ENCODE measurements at regions not wholly inside any gene's neighbourhood (a gene's known extent, or its start where the extent isn't known, plus 50 kb on each side); places are given as distances from the start of the nearest gene placed in this dataset.

GRCh38 chr7:157079116-157079515 lies 59.6 kb upstream of the UBE3C start:
- H3K9me3 ChIP-seq (ENCODE audit: control insufficient read depth, insufficient read depth, low read depth, low read length), result no peaks in the 10 kb centered on the region
- ChIA-PET POLR2A (interaction anchor here (0.7 kb wide), 1 partner anchor 1402 kb away, joined by 3 read pairs; no protein-coding TSS in a partner anchor), CTCF (no interaction called here)
- no peak for ATAC-seq
- BruUV-seq (replicated peaks), result no TSS peak
- intact Hi-C loops (cut with micrococcal nuclease; ENCODE audit: unreplicated experiment), result no loop called here
- H3K27me3 ChIP-seq (ENCODE audit: control insufficient read depth, insufficient read depth, low read length), result no peaks in the 10 kb centered on the region
- no peak overlapping the region for H3K4me3 ChIP-seq (ENCODE audit: low read depth in 2 of 2, low read length in 2 of 2)
- TF ChIP-seq, protein P1, sequence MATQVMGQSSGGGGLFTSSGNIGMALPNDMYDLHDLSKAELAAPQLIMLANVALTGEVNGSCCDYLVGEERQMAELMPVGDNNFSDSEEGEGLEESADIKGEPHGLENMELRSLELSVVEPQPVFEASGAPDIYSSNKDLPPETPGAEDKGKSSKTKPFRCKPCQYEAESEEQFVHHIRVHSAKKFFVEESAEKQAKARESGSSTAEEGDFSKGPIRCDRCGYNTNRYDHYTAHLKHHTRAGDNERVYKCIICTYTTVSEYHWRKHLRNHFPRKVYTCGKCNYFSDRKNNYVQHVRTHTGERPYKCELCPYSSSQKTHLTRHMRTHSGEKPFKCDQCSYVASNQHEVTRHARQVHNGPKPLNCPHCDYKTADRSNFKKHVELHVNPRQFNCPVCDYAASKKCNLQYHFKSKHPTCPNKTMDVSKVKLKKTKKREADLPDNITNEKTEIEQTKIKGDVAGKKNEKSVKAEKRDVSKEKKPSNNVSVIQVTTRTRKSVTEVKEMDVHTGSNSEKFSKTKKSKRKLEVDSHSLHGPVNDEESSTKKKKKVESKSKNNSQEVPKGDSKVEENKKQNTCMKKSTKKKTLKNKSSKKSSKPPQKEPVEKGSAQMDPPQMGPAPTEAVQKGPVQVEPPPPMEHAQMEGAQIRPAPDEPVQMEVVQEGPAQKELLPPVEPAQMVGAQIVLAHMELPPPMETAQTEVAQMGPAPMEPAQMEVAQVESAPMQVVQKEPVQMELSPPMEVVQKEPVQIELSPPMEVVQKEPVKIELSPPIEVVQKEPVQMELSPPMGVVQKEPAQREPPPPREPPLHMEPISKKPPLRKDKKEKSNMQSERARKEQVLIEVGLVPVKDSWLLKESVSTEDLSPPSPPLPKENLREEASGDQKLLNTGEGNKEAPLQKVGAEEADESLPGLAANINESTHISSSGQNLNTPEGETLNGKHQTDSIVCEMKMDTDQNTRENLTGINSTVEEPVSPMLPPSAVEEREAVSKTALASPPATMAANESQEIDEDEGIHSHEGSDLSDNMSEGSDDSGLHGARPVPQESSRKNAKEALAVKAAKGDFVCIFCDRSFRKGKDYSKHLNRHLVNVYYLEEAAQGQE (IDR thresholded peaks at IDR 0.05; ENCODE audit: insufficient read depth in 1 of 2, low read depth in 2 of 2, low read length in 1 of 2), result no peak
- TF ChIP-seq POLR2AphosphoS5 (IDR thresholded peaks at IDR 0.05; ENCODE audit: low read depth, low read length) (no peak), TCF7L2 (IDR thresholded peaks at IDR 0.05; ENCODE audit: low read depth, low read length) (no peak), SIN3A (IDR thresholded peaks at IDR 0.05; ENCODE audit: borderline replicate concordance, insufficient read depth, low read depth, low read length) (no peak)
- TF ChIP-seq, protein P2, sequence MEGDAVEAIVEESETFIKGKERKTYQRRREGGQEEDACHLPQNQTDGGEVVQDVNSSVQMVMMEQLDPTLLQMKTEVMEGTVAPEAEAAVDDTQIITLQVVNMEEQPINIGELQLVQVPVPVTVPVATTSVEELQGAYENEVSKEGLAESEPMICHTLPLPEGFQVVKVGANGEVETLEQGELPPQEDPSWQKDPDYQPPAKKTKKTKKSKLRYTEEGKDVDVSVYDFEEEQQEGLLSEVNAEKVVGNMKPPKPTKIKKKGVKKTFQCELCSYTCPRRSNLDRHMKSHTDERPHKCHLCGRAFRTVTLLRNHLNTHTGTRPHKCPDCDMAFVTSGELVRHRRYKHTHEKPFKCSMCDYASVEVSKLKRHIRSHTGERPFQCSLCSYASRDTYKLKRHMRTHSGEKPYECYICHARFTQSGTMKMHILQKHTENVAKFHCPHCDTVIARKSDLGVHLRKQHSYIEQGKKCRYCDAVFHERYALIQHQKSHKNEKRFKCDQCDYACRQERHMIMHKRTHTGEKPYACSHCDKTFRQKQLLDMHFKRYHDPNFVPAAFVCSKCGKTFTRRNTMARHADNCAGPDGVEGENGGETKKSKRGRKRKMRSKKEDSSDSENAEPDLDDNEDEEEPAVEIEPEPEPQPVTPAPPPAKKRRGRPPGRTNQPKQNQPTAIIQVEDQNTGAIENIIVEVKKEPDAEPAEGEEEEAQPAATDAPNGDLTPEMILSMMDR (IDR thresholded peaks at IDR 0.05), result no peak
- no peak for DNase-seq (ENCODE audit: low read depth, low spot score)
- no peaks in the 10 kb centered on the region; the same call in 1 of the 2 replicates for H3K4me1 ChIP-seq (ENCODE audit: control insufficient read depth, insufficient read depth, low read length)
- in situ Hi-C loops (cut with HindIII; ENCODE audit: low pct_unique_long_range_greater_than_20kb, low sequenced_read_pairs), result no loop called here
- H3K27ac ChIP-seq (ENCODE audit: low read length), result no peak overlapping the region
- no peaks in the 10 kb centered on the region for H3K36me3 ChIP-seq (ENCODE audit: control insufficient read depth, insufficient read depth, low read length)

GRCh38 chr7:157080111-157080730 lies 58.5 kb upstream of the UBE3C start:
- intact Hi-C loops (cut with micrococcal nuclease; ENCODE audit: unreplicated experiment), result no loop called here
- TF ChIP-seq POLR2AphosphoS5 (IDR thresholded peaks at IDR 0.05; ENCODE audit: low read depth, low read length) (no peak), TCF7L2 (IDR thresholded peaks at IDR 0.05; ENCODE audit: low read depth, low read length) (no peak), SIN3A (IDR thresholded peaks at IDR 0.05; ENCODE audit: borderline replicate concordance, insufficient read depth, low read depth, low read length) (no peak)
- TF ChIP-seq, protein P1 (IDR thresholded peaks at IDR 0.05; ENCODE audit: insufficient read depth in 1 of 2, low read depth in 2 of 2, low read length in 1 of 2), result no peak
- TF ChIP-seq, protein P2 (IDR thresholded peaks at IDR 0.05), result no peak
- Histone ChIP-seq H3K4me1 (ENCODE audit: control insufficient read depth, insufficient read depth, low read length) (no peaks in the 10 kb centered on the region), H3K4me3 (ENCODE audit: low read depth in 2 of 2, low read length in 2 of 2) (no peak overlapping the region), H3K36me3 (ENCODE audit: control insufficient read depth, insufficient read depth, low read length) (no peaks in the 10 kb centered on the region), H3K27me3 (ENCODE audit: control insufficient read depth, insufficient read depth, low read length) (no peaks in the 10 kb centered on the region), H3K27ac (ENCODE audit: low read length) (no peak overlapping the region), H3K9me3 (ENCODE audit: control insufficient read depth, insufficient read depth, low read depth, low read length) (no peaks in the 10 kb centered on the region)
- in situ Hi-C loops (cut with HindIII; ENCODE audit: low pct_unique_long_range_greater_than_20kb, low sequenced_read_pairs), result no loop called here
- no TSS peak for BruUV-seq (replicated peaks)
- ATAC-seq, result no peak
- CTCF ChIA-PET, result no interaction called here
- DNase-seq (ENCODE audit: low read depth, low spot score), result no peak
- POLR2A ChIA-PET, result no interaction called here
